GM12878 (cell line): ENCODE measurements at regions not wholly inside any gene's neighbourhood (a gene's known extent, or its start where the extent isn't known, plus 50 kb on each side); places are given as distances from the start of the nearest gene placed in this dataset.

Experiments
- ATF7 ChIP-seq: fragments of 450-650 bp; IDR thresholded peaks from 2 replicates; pipeline ENCODE4 v1.6.1; 2016; ENCODE audit warnings: low read depth, mild to moderate bottlenecking
- FOXM1 ChIP-seq: IDR thresholded peaks from 2 replicates; pipeline ENCODE4 v1.6.1; 2012; ENCODE audit warnings: low read depth, mild to moderate bottlenecking, inconsistent platforms, low read length, moderate library complexity
- IKZF2 ChIP-seq, 2 experiments: fragments of 450-650 bp; IDR thresholded peaks; 2 replicates each; pipeline ENCODE4 v1.6.1; 2017; ENCODE audit warnings: mild to moderate bottlenecking in 2 of 2, moderate library complexity in 2 of 2
- KAT2A ChIP-seq: conservative IDR thresholded peaks from 2 replicates; pipeline ENCODE4 v1.6.1; 2011; ENCODE audit warnings: low read depth, low read length; ENCODE audit not compliant: control insufficient read depth
- YBX1 ChIP-seq: fragments of 450-650 bp; IDR thresholded peaks from 2 replicates; pipeline ENCODE4 v1.6.1; 2016; ENCODE audit warnings: antibody characterized with exemption
- ZBTB4 ChIP-seq: fragments of 450-650 bp; formaldehyde crosslinking; IDR thresholded peaks from 2 replicates; pipeline ENCODE4 v1.4.0; 2022; ENCODE audit warnings: mild to moderate bottlenecking, moderate library complexity
- ZNF207 ChIP-seq: fragments of 450-650 bp; IDR thresholded peaks from 2 replicates; pipeline ENCODE4 v1.6.1; 2014; ENCODE audit warnings: antibody characterized with exemption, mild to moderate bottlenecking, borderline replicate concordance
- ZNF687 ChIP-seq: fragments of 450-650 bp; IDR thresholded peaks from 2 replicates; pipeline ENCODE4 v1.6.1; 2017; ENCODE audit warnings: mild to moderate bottlenecking, moderate library complexity

DNA sequence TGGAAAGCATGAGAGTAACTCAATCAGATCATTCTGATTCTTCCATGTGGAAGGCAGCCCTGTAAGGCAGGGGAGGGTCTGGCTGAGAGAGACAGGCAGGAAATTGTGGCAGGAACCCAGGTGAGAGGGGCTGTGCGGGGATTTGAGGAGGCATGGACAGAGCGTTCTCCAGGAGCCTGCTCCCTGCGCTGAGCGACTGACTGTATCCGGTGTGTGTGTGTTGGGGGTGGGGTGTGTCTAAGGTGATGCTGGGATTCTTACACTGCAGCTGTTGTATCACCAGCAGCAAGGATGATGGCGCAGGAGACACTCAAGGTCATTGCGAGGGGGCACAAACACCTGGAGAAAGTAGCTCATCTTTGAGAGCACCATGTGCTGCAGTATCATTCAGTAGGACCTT is 128.5 kb downstream of the RHOU start (continued):
- TF ChIP-seq ZBTB4 = no peak
- TF ChIP-seq KAT2A = no peak
- TF ChIP-seq ATF7 = no peak
- TF ChIP-seq ZNF687 = no peak
- no peak for TF ChIP-seq FOXM1
- no peak for TF ChIP-seq ZNF207
- no peak for TF ChIP-seq YBX1
- no peak for TF ChIP-seq IKZF2 (IDR thresholded peaks at IDR 0.05)
